Stimulated activated CD4-positive, alpha-beta T cell treated with anti-CD3 and anti-CD28 coated beads, Interleukin-12 subunit alpha, Interleukin-12 subunit beta, amount 100 ng/mL, for 24 hours (primary cell): ENCODE measurements at regions not wholly inside any gene's neighbourhood (a gene's known extent, or its start where the extent isn't known, plus 50 kb on each side); places are given as distances from the start of the nearest gene placed in this dataset.

Experiments
- DNase-seq, 2 experiments: peaks; one replicate each; pipeline ENCODE4 v3.0.0-alpha.2; 2020; ENCODE audit warnings: low read depth in 2 of 2

- no peak for DNase-seq
Observed at GRCh38 chr1:34270181-34270580, 93.5 kb downstream of the C1orf94 start.

DNA sequence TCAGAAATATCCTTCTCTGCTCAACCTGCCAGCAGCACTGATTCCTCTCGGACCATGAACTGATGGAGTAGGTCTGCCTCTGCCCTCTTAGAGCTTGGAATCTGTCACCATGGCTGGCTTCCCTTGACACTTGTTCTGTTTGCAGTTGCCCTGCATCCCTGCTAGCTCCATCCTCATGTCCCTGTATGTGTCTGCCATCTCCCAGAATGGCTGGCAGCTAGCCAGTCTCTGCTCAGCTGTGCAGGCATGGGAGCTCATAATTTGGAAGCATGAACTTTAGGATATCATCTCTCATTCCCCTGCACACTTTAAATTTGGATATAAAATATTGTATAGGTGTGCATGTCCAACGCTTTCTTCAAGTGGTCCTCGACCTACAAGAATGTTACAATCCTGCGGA is 95.4 kb downstream of the C1orf94 start:
- DNase-seq = no peak

DNA sequence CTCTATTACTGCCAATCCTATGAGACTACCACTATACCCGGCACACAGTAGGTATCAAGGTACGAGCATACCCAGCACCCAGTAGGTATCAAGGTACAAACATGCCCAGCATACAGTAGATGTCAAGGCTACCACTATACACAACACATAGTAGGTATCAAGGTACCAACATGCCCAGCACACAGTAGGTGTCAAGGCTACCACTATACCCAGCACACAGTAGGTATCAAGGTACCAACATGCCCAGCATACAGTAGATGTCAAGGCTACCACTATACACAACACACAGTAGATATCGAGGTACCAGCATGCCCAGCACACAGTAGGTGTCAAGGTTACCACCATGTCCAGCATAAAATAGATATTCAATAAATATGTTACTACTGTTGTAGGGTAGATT is 98.4 kb downstream of the C1orf94 start:
- DNase-seq = no peak

DNA sequence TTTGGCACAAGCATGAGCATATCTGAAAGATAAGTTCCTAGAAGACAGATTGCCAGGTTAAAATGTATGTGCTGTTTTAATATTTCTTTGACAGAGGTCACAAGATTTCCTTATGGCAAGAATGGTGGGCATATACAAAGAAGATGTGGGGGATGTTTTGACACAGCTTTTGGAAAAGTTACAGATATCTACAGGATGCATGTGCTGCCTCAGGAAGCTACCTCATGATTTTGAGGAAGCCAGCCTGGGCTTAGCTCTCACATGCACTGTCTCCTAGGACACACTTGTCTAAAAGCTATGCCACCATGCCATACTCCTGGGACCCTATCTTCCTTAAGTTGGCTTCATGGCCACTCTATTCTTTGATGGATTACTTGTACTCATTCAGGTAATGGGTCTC is 99.9 kb downstream of the C1orf94 start:
- no peak for DNase-seq

GRCh38 chr1:34277150-34277549 is 100.4 kb downstream of the C1orf94 start:
- no peak for DNase-seq

GRCh38 chr1:34278211-34278610 is 101.5 kb downstream of the C1orf94 start:
- DNase-seq = no peak

DNA sequence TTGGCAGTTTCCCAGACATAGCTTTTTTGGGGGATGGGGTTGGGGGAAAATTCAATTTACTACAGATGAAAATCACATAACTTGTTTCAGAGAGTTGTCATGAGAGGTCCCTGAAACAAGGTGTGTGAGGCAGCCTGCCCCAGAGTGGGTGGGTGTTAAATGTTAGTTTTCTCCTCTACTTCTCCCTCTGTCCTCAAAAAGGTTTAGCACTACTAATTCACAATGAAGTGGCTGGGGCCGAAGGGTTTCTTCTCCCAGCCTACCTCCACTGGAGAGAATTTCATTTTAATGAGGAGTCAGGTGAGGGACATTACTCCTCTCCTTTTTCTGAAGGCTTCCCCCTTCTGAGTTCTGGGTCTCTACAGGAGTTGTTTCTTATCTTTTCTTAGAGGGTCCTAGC is 103.3 kb downstream of the C1orf94 start:
- DNase-seq = no peak

- no peak for DNase-seq
Observed at GRCh38 chr1:34280509-34280908, 103.8 kb downstream of the C1orf94 start.

- no peak for DNase-seq
Observed at GRCh38 chr1:34283142-34283541, 106.4 kb downstream of the C1orf94 start.

DNA sequence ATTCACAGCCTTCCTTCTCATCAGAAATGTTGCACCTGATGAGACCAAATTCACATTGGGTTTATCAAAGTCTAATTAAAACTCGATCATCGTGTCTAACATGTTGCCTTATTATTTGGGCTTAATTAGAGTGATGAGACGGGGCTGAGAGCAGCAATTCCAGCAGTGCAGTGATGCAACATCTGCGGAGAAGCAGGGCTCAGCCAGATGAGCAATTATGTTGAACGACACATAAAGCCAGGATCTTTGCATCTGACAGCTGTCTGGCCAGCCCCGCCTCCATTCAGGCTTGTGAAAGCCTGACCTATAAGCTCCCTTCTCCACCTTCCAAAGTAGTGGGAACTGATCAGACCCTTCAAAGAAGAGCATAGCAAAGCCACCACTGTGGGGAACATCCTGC is 109.8 kb downstream of the C1orf94 start:
- no peak for DNase-seq

DNA sequence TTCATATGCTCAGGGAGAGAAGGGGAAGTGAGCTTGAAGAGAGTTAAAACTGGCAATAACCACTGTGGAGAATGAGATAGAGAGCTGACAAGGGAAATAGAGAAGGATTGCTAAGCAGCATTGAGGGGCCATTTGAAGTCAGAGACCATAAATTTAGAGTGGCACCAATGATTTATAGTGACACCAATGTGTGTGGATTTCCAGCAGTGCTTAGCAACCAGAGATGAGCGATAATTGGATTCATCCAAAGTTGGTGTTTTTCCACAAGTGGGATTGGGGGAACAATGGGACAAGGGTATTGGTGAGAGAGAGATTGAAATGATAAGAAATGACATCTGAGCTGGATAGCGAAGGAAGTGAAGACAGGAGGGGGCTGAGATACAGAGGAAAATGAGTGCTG is 114.1 kb downstream of the C1orf94 start:
- no peak for DNase-seq

DNA sequence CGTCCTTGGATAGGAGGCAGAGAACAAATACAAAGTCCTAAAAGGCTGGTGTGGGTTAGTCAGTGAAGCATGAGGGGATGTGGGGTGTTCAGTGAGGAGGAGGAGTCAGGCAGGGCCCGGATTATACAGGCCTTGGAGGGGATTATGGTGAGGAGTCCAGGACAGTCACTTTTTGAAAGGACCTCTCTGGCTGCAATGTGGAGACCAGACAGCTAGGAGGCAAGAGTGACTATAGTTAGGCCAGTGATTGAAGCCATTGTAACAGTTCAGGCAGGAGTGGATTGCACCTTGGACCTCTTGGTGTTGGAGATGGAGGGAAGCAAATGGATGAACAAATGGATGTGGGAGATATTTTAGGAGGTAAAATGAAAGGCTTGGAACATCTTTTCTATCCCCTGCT is 115.8 kb downstream of the C1orf94 start:
- DNase-seq = no peak

DNA sequence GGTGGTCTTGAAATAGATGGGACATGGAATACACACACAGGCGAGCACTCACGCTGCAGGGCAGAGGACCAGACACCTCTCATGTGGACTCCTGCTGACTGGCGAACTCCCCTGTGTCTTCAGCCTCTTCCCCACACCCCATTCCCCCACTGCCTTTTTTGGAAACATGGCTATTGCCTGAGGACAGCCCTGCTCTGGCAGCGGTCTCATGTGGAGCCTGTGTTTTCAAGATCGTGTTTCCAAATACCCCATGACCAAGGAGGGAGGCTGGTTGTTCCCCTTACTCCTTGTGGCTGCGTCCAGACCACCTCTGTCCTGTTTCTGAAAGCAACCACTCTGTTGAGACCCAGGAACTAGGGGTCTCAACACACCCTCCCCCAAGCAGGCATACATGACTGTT is 119.4 kb downstream of the C1orf94 start:
- DNase-seq = no peak

- DNase-seq = no peak
Observed at GRCh38 chr1:34302798-34303197, 126.1 kb downstream of the C1orf94 start.

DNA sequence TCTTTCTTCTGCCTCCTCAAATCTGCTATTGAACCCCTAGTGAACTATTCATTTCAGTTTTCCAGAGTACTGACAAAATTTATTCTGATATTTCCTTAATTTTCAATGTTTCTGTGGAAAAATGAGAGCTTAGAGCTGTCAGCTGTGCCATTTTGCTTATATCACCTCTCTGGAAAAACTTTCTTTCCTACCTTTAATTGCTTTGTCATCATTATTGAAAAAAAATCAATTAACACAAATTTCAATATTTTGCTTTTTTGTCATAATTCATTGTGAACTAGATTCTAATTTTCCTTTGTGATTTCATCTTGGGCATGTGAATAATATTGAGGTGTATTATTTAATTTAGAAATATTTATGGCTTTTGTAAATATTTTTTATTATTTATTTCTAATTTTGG is 126.5 kb downstream of the C1orf94 start:
- no peak for DNase-seq

DNA sequence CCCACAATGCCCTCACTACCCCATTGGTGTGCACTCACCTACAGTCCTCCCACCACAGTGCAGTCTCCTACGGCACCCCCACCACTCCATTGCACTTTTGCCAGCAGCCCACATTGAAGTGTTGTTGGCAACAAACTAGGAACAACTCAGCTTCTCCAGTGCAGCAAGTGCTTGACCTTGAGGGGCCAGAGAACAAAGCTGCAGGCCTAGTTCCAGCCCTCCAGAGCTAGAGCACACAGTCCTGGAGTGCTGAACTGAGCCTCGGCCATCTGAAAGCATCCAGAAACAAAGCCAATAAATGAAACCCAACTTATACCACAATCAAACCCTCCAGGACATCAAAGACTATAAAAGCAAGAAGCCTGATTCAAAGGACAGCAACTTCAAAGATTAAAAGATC is 129.9 kb downstream of the C1orf94 start:
- DNase-seq = no peak

DNA sequence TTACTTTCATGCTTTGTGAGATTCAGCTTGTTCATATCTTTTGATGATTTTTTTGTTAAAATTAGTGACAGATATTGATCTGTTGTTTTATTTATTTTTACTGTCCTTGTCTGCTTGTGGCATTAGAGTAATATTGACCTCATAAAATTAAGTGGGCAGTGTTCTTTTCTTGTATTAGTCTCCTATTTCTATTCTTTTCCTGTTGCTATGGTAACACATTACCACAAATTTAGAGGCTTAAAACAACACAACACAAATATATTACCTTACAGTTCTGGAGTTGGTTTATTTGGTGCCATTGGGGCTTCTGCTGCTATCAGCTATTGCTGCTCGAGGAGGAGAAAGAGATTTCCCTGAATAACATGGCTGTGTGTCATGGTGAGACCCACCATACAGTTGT is 135.7 kb downstream of the C1orf94 start:
- no peak for DNase-seq

- DNase-seq = no peak
Observed at GRCh38 chr1:34315974-34316373, 139.3 kb downstream of the C1orf94 start.

- DNase-seq = no peak
Observed at GRCh38 chr1:34316773-34317172, 140.1 kb downstream of the C1orf94 start.

DNA sequence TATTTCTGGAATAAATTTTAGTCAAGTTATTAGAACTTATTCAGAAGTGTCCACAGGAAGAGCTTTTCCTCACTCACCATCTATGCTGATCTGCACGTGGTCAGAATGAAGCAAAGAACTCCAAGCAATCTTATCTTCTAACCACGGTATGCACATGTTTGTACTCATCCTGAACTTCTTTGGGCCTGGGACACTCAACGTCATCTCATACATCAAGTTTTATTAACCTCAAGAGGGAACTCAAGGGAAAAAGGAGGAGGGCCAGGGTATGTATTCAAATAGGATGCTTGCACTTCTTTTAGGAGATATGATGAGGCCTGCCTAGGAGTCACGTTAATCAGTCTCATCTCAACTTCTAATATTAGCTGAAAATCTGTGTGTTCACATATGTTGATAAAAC is 142.5 kb downstream of the C1orf94 start:
- DNase-seq = no peak

DNA sequence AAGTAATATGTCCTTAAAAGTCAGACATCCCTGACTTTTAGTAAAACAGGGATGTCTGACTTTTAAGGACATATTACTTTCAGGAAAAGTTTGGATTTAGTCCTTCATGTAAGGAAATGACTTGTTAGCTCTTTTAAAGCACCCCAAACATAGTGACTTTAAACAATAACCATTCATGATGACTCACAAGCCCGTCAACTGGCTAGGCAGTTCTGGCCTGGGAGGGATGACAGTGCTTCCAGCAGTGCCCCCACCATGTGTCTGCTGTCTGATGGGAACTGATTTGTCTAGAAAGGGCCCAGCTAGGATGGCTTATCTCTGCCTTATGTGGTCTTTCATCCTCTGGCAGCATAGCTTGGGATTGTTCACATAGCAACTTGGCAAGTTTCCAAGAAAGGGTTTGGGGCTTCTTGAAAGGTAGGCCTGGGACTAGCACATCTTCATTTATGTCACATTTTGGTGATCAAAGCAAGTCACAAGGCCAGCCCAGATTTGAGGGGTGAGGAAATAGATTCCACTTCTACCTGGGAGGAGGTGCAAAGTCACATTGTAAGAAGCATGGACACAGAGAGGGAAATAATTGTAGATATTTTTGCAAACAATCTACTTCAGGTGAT is 143.5 kb downstream of the C1orf94 start:
- no peak for DNase-seq

DNA sequence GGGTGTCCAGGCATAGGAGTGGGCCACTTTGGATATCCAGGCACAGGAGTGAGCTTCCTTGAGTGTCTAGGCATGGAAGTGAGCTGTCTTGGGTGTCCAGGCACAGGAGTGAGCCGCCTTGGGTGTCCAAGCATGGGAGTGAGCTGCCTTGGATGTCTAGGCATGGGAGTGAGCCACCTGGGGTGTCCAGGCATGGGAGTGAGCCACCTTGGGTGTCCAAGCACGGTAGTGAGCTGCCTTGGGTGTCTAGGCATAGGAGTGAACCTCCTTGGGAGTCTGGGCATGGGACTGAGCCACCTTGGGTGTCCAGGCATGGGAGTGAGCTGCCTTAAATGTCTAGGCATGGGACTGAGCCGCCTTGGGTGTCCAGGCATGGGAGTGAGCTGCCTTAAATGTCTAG is 146.3 kb downstream of the C1orf94 start:
- DNase-seq = no peak

GRCh38 chr1:34324879-34325440 is 148.3 kb downstream of the C1orf94 start:
- DNase-seq = no peak

- DNase-seq = no peak
Observed at GRCh38 chr1:34328281-34328799, 151.6 kb downstream of the C1orf94 start.
